ENCODE measurements at regions not wholly inside any gene's neighbourhood (a gene's known extent, or its start where the extent isn't known, plus 50 kb on each side); places are given as distances from the start of the nearest gene placed in this dataset.
A peak's percentile ranks its signal among the peaks of the same experiment; 100 is the strongest.

GRCh38 chr17:36761203-36761950 is 160.0 kb downstream of the MRM1 start:
- no peak for DNase-seq

GRCh38 chr17:36765436-36766043 is 164.2 kb downstream of the MRM1 start:
- DNase-seq, result no peak

- DNase-seq, result no peak
Measured at GRCh38 chr17:36768394-36768793, 167.0 kb downstream of the MRM1 start.

- DNase-seq, result no peak
Measured at GRCh38 chr17:36773039-36773438, 164.2 kb upstream of the LHX1 start.

- DNase-seq, result no peak
Measured at GRCh38 chr17:36777118-36777517, 160.2 kb upstream of the LHX1 start.

GRCh38 chr17:36778448-36778847 is 158.8 kb upstream of the LHX1 start:
- no peak for DNase-seq

- DNase-seq, result no peak
Measured at GRCh38 chr17:36779550-36779949, 157.7 kb upstream of the LHX1 start.

GRCh38 chr17:36784633-36785032 is 152.6 kb upstream of the LHX1 start:
- no peak for DNase-seq

GRCh38 chr17:36786867-36787266 is 150.4 kb upstream of the LHX1 start:
- DNase-seq, result no peak

GRCh38 chr17:36791150-36791941 is 145.9 kb upstream of the LHX1 start:
- no peak for DNase-seq

GRCh38 chr17:36791942-36792475 is 145.3 kb upstream of the LHX1 start:
- DNase-seq, result no peak

- no peak for DNase-seq
Measured at GRCh38 chr17:36792849-36793248, 144.4 kb upstream of the LHX1 start.

- DNase-seq, result no peak
Measured at GRCh38 chr17:36793976-36794375, 143.3 kb upstream of the LHX1 start.

GRCh38 chr17:36807496-36808179 is 129.6 kb upstream of the LHX1 start:
- DNase-seq, result no peak

- peak; percentile 53 for DNase-seq
Measured at GRCh38 chr17:36808180-36808661, 129.1 kb upstream of the LHX1 start.

- DNase-seq, result no peak
Measured at GRCh38 chr17:36812762-36813161, 124.5 kb upstream of the LHX1 start.

GRCh38 chr17:36813357-36813756 is 123.9 kb upstream of the LHX1 start:
- DNase-seq, result no peak

GRCh38 chr17:36813957-36814563 is 123.2 kb upstream of the LHX1 start:
- DNase-seq, result no peak

- no peak for DNase-seq
Measured at GRCh38 chr17:36814958-36815357, 122.3 kb upstream of the LHX1 start.

- no peak for DNase-seq
Measured at GRCh38 chr17:36816214-36816906, 120.9 kb upstream of the LHX1 start.

GRCh38 chr17:36816907-36817288 is 120.4 kb upstream of the LHX1 start:
- DNase-seq, result no peak
